Left renal pelvis (tissue), 4 donors: ENCODE measurements at regions not wholly inside any gene's neighbourhood (a gene's known extent, or its start where the extent isn't known, plus 50 kb on each side); places are given as distances from the start of the nearest gene placed in this dataset.

Source experiments
- DNase-seq, 4 donors: peaks; one replicate each; pipeline ENCODE4 v3.0.0-alpha.2; 2013; ENCODE audit warnings: low read depth in 4 of 4, low spot score in 3 of 4

GRCh38 chr16:17529982-17530760 is 59.4 kb upstream of the XYLT1 start:
- DNase-seq: no peak

GRCh38 chr16:17526956-17527937 is 56.5 kb upstream of the XYLT1 start:
- DNase-seq: no peak

DNA sequence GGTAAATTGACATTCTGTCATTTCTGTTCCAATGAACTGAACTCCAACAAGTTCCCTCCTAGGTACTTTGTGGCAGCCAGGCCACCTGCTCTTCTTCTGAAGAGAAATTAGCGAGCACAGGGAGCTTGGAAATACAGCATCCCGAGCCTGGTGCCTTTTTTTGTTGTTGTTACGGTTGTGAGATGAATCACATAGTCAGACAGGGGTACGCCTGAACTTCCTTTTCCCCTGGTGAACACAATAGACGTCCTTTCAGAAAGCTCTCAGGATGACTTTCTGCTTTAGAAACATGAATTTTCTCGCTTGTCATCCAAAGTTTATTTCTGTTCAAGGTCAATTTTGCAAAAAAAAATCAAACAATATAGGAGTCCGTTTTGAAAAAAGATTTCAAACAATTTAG is 53.9 kb upstream of the XYLT1 start:
- no peak for DNase-seq

DNA sequence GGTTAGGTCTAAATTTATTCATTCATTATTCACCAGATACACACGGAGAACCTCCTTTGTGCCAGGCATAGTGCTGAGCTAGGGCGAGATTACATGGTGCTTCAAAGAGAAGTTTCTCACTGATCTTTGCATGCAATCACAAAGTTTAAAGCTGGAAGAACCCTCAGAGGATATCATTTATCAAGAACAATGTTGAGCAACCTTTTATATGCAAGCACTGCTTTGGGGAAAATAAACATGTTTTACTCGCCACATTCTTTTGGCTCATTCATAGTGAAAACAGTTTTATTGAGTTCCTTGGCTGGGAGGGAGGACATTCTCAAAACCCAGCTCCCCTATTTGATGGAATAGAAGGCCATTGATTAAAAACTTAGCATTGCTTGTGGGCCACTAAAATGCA is 49.8 kb upstream of the XYLT1 start:
- no peak for DNase-seq
